SH-SY5Y (cell line): ENCODE measurements at regions not wholly inside any gene's neighbourhood (a gene's known extent, or its start where the extent isn't known, plus 50 kb on each side); places are given as distances from the start of the nearest gene placed in this dataset.

Source experiments
- GATA2 ChIP-seq: IDR thresholded peaks from 2 replicates; pipeline ENCODE4 v1.6.1; 2011; ENCODE audit warnings: mild to moderate bottlenecking, low read depth, low read length
- GATA3 ChIP-seq: IDR thresholded peaks from 2 replicates; pipeline ENCODE4 v1.6.1; 2011; ENCODE audit warnings: low read depth, mild to moderate bottlenecking, low read length, moderate library complexity

- TF ChIP-seq GATA2 (no peak), GATA3 (no peak)
Observed at GRCh38 chr18:78601923-78602322, 377.7 kb upstream of the SALL3 start.
